ENCODE measurements at regions not wholly inside any gene's neighbourhood (a gene's known extent, or its start where the extent isn't known, plus 50 kb on each side); places are given as distances from the start of the nearest gene placed in this dataset.

- TF ChIP-seq, protein P1, sequence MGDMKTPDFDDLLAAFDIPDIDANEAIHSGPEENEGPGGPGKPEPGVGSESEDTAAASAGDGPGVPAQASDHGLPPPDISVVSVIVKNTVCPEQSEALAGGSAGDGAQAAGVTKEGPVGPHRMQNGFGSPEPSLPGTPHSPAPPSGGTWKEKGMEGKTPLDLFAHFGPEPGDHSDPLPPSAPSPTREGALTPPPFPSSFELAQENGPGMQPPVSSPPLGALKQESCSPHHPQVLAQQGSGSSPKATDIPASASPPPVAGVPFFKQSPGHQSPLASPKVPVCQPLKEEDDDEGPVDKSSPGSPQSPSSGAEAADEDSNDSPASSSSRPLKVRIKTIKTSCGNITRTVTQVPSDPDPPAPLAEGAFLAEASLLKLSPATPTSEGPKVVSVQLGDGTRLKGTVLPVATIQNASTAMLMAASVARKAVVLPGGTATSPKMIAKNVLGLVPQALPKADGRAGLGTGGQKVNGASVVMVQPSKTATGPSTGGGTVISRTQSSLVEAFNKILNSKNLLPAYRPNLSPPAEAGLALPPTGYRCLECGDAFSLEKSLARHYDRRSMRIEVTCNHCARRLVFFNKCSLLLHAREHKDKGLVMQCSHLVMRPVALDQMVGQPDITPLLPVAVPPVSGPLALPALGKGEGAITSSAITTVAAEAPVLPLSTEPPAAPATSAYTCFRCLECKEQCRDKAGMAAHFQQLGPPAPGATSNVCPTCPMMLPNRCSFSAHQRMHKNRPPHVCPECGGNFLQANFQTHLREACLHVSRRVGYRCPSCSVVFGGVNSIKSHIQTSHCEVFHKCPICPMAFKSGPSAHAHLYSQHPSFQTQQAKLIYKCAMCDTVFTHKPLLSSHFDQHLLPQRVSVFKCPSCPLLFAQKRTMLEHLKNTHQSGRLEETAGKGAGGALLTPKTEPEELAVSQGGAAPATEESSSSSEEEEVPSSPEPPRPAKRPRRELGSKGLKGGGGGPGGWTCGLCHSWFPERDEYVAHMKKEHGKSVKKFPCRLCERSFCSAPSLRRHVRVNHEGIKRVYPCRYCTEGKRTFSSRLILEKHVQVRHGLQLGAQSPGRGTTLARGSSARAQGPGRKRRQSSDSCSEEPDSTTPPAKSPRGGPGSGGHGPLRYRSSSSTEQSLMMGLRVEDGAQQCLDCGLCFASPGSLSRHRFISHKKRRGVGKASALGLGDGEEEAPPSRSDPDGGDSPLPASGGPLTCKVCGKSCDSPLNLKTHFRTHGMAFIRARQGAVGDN (IDR thresholded peaks at IDR 0.05) = no peak
- TF ChIP-seq SIN3A (IDR thresholded peaks at IDR 0.05; ENCODE audit: low read depth, low read length) = no peak
Observed at GRCh38 chr20:11588875-11589274, 328.8 kb upstream of the BTBD3 start (continued).

GRCh38 chr20:11591965-11592364 lies 325.7 kb upstream of the BTBD3 start:
- no peak overlapping the region for H3K4me3 ChIP-seq
- intact Hi-C loops (cut with micrococcal nuclease; ENCODE audit: unreplicated experiment) (no loop called here), in situ Hi-C loops (cut with MboI) (no loop called here)
- BruUV-seq (replicated peaks) = no TSS peak
- H3K79me2 ChIP-seq (ENCODE audit: control insufficient read depth, insufficient read depth, low read length) = no peaks in the 10 kb centered on the region
- no peaks in the 10 kb centered on the region for H3K9me3 ChIP-seq (replicated peaks; ENCODE audit: control insufficient read depth, insufficient read depth, low read length)
- FAIRE-seq = no peak
- ChIA-PET SMC1A (ENCODE audit: uncharacterized antibody, unreplicated experiment) (no interaction called here), RAD21 (ENCODE audit: unreplicated experiment) (no interaction called here), CTCF (no interaction called here), POLR2A (no interaction called here)
- no peaks in the 10 kb centered on the region for H3K4me1 ChIP-seq (ENCODE audit: control insufficient read depth, insufficient read depth, low read length)
- H4K20me1 ChIP-seq (ENCODE audit: control insufficient read depth, insufficient read depth) = no peaks in the 10 kb centered on the region
- no peak overlapping the region for H3K4me2 ChIP-seq (ENCODE audit: control insufficient read depth, insufficient read depth)
- DNase-seq (ENCODE audit: low read depth, low spot score) = no peak
- no peak for ATAC-seq
- no peak overlapping the region for H3K9ac ChIP-seq (ENCODE audit: control insufficient read depth, insufficient read depth, low read length)
- H3K36me3 ChIP-seq (ENCODE audit: control insufficient read depth in 2 of 2, insufficient read depth in 2 of 2, low read length in 1 of 2) = no peaks in the 10 kb centered on the region
- no peaks in the 10 kb centered on the region for H3K27me3 ChIP-seq (replicated peaks in 1 of 2; ENCODE audit: control insufficient read depth in 2 of 2, insufficient read depth in 2 of 2, low read length in 1 of 2)
- no peak overlapping the region for H3K27ac ChIP-seq (ENCODE audit: control insufficient read depth, insufficient read depth)
- no peak for TF ChIP-seq POLR2A (IDR thresholded peaks at IDR 0.05; ENCODE audit: low read depth, low read length)
- TF ChIP-seq ATF7 (IDR thresholded peaks at IDR 0.05; ENCODE audit: low read depth) = peak; percentile 69; the same call in 1 of the 2 replicates
- H2AFZ ChIP-seq (ENCODE audit: control insufficient read depth, low read depth, low read length) = no peak overlapping the region

Measured in GM12878 (cell line).